ENCODE measurements at regions not wholly inside any gene's neighbourhood (a gene's known extent, or its start where the extent isn't known, plus 50 kb on each side); places are given as distances from the start of the nearest gene placed in this dataset.

GRCh38 chr7:67402280-67402679, 405.6 kb downstream of the TYW1 start:
- Mint-ChIP-seq H3K4me3 (no peak overlapping the region), H3K4me1 (no peaks in the 10 kb centered on the region), H3K36me3 (no peaks in the 10 kb centered on the region), H3K27ac (no peak overlapping the region), H3K9me3 (peaks cover 10 to 16% (median 13%) of the 10 kb centered on the region in 3 donors), H3K27me3 (peaks cover 0 to 10% of the 10 kb centered on the region in 2 donors)
- DNase-seq: no peak
- ChIA-PET POLR2A (no interaction called here), CTCF (no interaction called here)
- Histone ChIP-seq H3K9me3 (no peaks in the 10 kb centered on the region), H3K36me3 (ENCODE audit: control insufficient read depth in 2 of 2, extremely low read depth in 1 of 2, insufficient read depth in 1 of 2, low read length in 1 of 2) (no peaks in the 10 kb centered on the region), H3K4me3 (ENCODE audit: control insufficient read depth in 1 of 2, extremely low read depth in 1 of 2, low read length in 1 of 2) (no peak overlapping the region), H3K27me3 (replicated peaks in 1 of 2; ENCODE audit: control insufficient read depth in 2 of 2, extremely low read depth in 1 of 2, insufficient read depth in 2 of 2, low read length in 1 of 2) (no peaks in the 10 kb centered on the region), H3K27ac (ENCODE audit: low read length) (no peak overlapping the region), H3K4me1 (ENCODE audit: control insufficient read depth in 1 of 2, extremely low read depth in 1 of 2, insufficient read depth in 2 of 2, low read length in 2 of 2) (no peaks in the 10 kb centered on the region)
- ATAC-seq (replicated peaks in 1 of 4): no peak
- 50% methylated on average over 1 of the region's 4 CpGs for WGBS (ENCODE audit: insufficient coverage)

GRCh38 chr7:67406976-67407375, 410.3 kb downstream of the TYW1 start:
- WGBS (ENCODE audit: insufficient coverage): 20% methylated on average over 1 of the region's 1 CpG

DNA sequence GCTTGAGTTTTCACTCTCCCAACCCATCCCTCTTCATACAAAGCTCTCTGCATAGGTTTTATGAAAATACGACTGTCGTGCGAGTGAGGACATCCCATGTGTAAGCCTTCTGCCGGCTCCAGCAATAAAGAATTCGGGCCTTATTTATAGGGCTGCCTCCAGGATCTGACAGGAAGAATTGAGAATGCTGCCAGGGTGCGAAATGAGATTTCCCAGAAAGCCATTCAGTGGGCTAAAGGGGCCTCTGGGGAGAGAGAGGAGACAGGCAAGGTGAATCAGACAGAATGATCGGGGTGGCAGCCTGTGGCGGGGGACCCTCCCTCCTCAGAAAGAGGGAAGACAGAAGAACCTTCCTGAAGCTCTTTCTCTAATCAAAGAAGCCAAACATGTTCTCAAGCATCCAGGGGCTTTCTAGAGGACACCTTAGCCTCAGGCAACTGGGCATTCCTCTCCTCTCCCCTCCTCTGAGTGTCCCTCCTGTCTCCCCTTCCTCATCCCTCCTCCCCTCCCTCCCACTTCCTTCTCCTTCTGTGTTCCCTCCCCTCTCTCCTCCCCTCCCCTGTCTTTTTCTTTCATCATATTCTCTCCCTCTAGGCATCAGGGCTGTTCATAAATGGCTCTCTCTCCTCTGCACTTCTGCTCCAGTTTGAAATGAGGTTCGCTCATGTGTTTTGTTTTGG, 410.9 kb downstream of the TYW1 start:
- Mint-ChIP-seq H3K27me3 (no peaks in the 10 kb centered on the region), H3K36me3 (no peaks in the 10 kb centered on the region), H3K27ac (no peak overlapping the region), H3K9me3 (peaks cover 0 to 8% (median 4%) of the 10 kb centered on the region in 3 donors), H3K4me1 (no peaks in the 10 kb centered on the region), H3K4me3 (no peak overlapping the region)
- Histone ChIP-seq H3K27ac (ENCODE audit: low read length) (no peak overlapping the region), H3K36me3 (ENCODE audit: control insufficient read depth in 2 of 2, extremely low read depth in 1 of 2, insufficient read depth in 1 of 2, low read length in 1 of 2) (no peaks in the 10 kb centered on the region), H3K4me3 (ENCODE audit: control insufficient read depth in 1 of 2, extremely low read depth in 1 of 2, low read length in 1 of 2) (no peak overlapping the region), H3K9me3 (no peaks in the 10 kb centered on the region), H3K4me1 (ENCODE audit: control insufficient read depth in 1 of 2, extremely low read depth in 1 of 2, insufficient read depth in 2 of 2, low read length in 2 of 2) (no peaks in the 10 kb centered on the region), H3K27me3 (replicated peaks in 1 of 2; ENCODE audit: control insufficient read depth in 2 of 2, extremely low read depth in 1 of 2, insufficient read depth in 2 of 2, low read length in 1 of 2) (peaks cover 0 to 9% of the 10 kb centered on the region in 2 experiments)
- ChIA-PET POLR2A (no interaction called here), CTCF (no interaction called here)
- ATAC-seq (replicated peaks in 1 of 4) (no peak), DNase-seq (no peak)
- 90% methylated on average over 6 of the region's 9 CpGs for WGBS (ENCODE audit: insufficient coverage)

More at GRCh38 chr7:67406976-67407375, 410.3 kb downstream of the TYW1 start:
- H3K9me3 ChIP-seq: no peaks in the 10 kb centered on the region
- no peak overlapping the region for H3K27ac ChIP-seq (ENCODE audit: low read length)
- Mint-ChIP-seq H3K36me3 (no peaks in the 10 kb centered on the region), H3K4me3 (no peak overlapping the region), H3K4me1 (no peaks in the 10 kb centered on the region), H3K9me3 (peaks cover 0 to 8% (median 4%) of the 10 kb centered on the region in 3 donors), H3K27me3 (no peaks in the 10 kb centered on the region), H3K27ac (no peak overlapping the region)
- H3K27me3 ChIP-seq (replicated peaks in 1 of 2; ENCODE audit: control insufficient read depth in 2 of 2, extremely low read depth in 1 of 2, insufficient read depth in 2 of 2, low read length in 1 of 2): peaks cover 0 to 9% of the 10 kb centered on the region in 2 experiments
- no peak for ATAC-seq (replicated peaks in 1 of 4)
- H3K4me1 ChIP-seq (ENCODE audit: control insufficient read depth in 1 of 2, extremely low read depth in 1 of 2, insufficient read depth in 2 of 2, low read length in 2 of 2): no peaks in the 10 kb centered on the region
- CTCF ChIA-PET: no interaction called here
- DNase-seq: no peak
- H3K4me3 ChIP-seq (ENCODE audit: control insufficient read depth in 1 of 2, extremely low read depth in 1 of 2, low read length in 1 of 2): no peak overlapping the region
- POLR2A ChIA-PET: no interaction called here
- H3K36me3 ChIP-seq (ENCODE audit: control insufficient read depth in 2 of 2, extremely low read depth in 1 of 2, insufficient read depth in 1 of 2, low read length in 1 of 2): no peaks in the 10 kb centered on the region

GRCh38 chr7:67408109-67408508, 411.5 kb downstream of the TYW1 start:
- Mint-ChIP-seq H3K4me1 (no peaks in the 10 kb centered on the region), H3K27ac (no peak overlapping the region), H3K4me3 (no peak overlapping the region), H3K27me3 (peaks cover 0 to 5% of the 10 kb centered on the region in 2 donors), H3K9me3 (peaks cover 0 to 8% (median 7%) of the 10 kb centered on the region in 3 donors), H3K36me3 (no peaks in the 10 kb centered on the region)
- ATAC-seq (replicated peaks in 1 of 4) (no peak), DNase-seq (no peak)
- H3K36me3 ChIP-seq (ENCODE audit: control insufficient read depth in 2 of 2, extremely low read depth in 1 of 2, insufficient read depth in 1 of 2, low read length in 1 of 2): no peaks in the 10 kb centered on the region
- CTCF ChIA-PET: no interaction called here
- no peaks in the 10 kb centered on the region for H3K9me3 ChIP-seq
- no peaks in the 10 kb centered on the region for H3K4me1 ChIP-seq (ENCODE audit: control insufficient read depth in 1 of 2, extremely low read depth in 1 of 2, insufficient read depth in 2 of 2, low read length in 2 of 2)
- H3K27ac ChIP-seq (ENCODE audit: low read length): no peak overlapping the region
- no peak overlapping the region for H3K4me3 ChIP-seq (ENCODE audit: control insufficient read depth in 1 of 2, extremely low read depth in 1 of 2, low read length in 1 of 2)
- POLR2A ChIA-PET: no interaction called here
- peaks cover 0 to 9% of the 10 kb centered on the region in 2 experiments for H3K27me3 ChIP-seq (replicated peaks in 1 of 2; ENCODE audit: control insufficient read depth in 2 of 2, extremely low read depth in 1 of 2, insufficient read depth in 2 of 2, low read length in 1 of 2)

DNA sequence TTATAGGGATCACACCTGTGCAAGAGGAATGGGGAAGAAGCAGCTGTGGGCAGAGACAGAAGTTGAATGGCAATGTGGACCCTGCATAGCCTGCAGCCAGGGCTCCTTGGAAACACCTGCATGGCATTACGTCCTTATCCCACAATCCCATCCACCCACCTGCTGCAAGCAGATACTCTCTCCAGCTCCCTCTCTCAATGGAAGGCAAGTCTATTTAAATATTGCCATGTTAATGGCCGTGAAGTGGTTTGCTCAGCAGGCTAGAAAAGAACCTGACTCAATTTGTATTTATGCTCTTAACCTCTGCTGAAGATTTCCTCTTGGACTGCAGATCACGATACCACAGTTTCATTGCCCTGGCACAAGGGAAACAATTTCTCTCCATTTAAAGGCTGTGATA, 417.0 kb downstream of the TYW1 start:
- Mint-ChIP-seq H3K36me3 (no peaks in the 10 kb centered on the region), H3K27me3 (peaks cover 0 to 13% of the 10 kb centered on the region in 2 donors), H3K9me3 (peaks cover 12 to 25% (median 17%) of the 10 kb centered on the region in 3 donors), H3K4me3 (no peak overlapping the region), H3K4me1 (no peaks in the 10 kb centered on the region), H3K27ac (no peak overlapping the region)
- 17% methylated on average over 1 of the region's 3 CpGs for WGBS (ENCODE audit: insufficient coverage)
- H3K9me3 ChIP-seq: no peaks in the 10 kb centered on the region
- no peak for DNase-seq
- no peak overlapping the region for H3K27ac ChIP-seq (ENCODE audit: low read length)
- ATAC-seq (replicated peaks in 1 of 4): no peak
- ChIA-PET POLR2A (no interaction called here), CTCF (no interaction called here)
- no peaks in the 10 kb centered on the region for H3K4me1 ChIP-seq (ENCODE audit: control insufficient read depth in 1 of 2, extremely low read depth in 1 of 2, insufficient read depth in 2 of 2, low read length in 2 of 2)
- no peak overlapping the region for H3K4me3 ChIP-seq (ENCODE audit: control insufficient read depth in 1 of 2, extremely low read depth in 1 of 2, low read length in 1 of 2)
- H3K36me3 ChIP-seq (ENCODE audit: control insufficient read depth in 2 of 2, extremely low read depth in 1 of 2, insufficient read depth in 1 of 2, low read length in 1 of 2): no peaks in the 10 kb centered on the region
- peaks cover 0 to 18% of the 10 kb centered on the region in 2 experiments for H3K27me3 ChIP-seq (replicated peaks in 1 of 2; ENCODE audit: control insufficient read depth in 2 of 2, extremely low read depth in 1 of 2, insufficient read depth in 2 of 2, low read length in 1 of 2)

GRCh38 chr7:67414858-67415257, 418.2 kb downstream of the TYW1 start:
- ATAC-seq (replicated peaks in 1 of 4): no peak
- POLR2A ChIA-PET: no interaction called here

More at GRCh38 chr7:67414858-67415257, 418.2 kb downstream of the TYW1 start:
- no peak overlapping the region for H3K4me3 Mint-ChIP-seq
- Histone ChIP-seq H3K9me3 (no peaks in the 10 kb centered on the region), H3K27me3 (replicated peaks in 1 of 2; ENCODE audit: control insufficient read depth in 2 of 2, extremely low read depth in 1 of 2, insufficient read depth in 2 of 2, low read length in 1 of 2) (peaks cover 0 to 14% of the 10 kb centered on the region in 2 experiments), H3K4me1 (ENCODE audit: control insufficient read depth in 1 of 2, extremely low read depth in 1 of 2, insufficient read depth in 2 of 2, low read length in 2 of 2) (no peaks in the 10 kb centered on the region), H3K36me3 (ENCODE audit: control insufficient read depth in 2 of 2, extremely low read depth in 1 of 2, insufficient read depth in 1 of 2, low read length in 1 of 2) (no peaks in the 10 kb centered on the region), H3K27ac (ENCODE audit: low read length) (no peak overlapping the region), H3K4me3 (ENCODE audit: control insufficient read depth in 1 of 2, extremely low read depth in 1 of 2, low read length in 1 of 2) (no peak overlapping the region)
- H3K27ac Mint-ChIP-seq: no peak overlapping the region
- WGBS (ENCODE audit: insufficient coverage): 88% methylated on average over 6 of the region's 6 CpGs
- peaks cover 12 to 29% (median 20%) of the 10 kb centered on the region in 3 donors for H3K9me3 Mint-ChIP-seq
- CTCF ChIA-PET: no interaction called here
- peaks cover 0 to 16% of the 10 kb centered on the region in 2 donors for H3K27me3 Mint-ChIP-seq
- H3K4me1 Mint-ChIP-seq: no peaks in the 10 kb centered on the region
- DNase-seq: no peak
- H3K36me3 Mint-ChIP-seq: no peaks in the 10 kb centered on the region
